SKM-1 treated with dmso at 0.1 percent for 144 hours (cell line): ENCODE measurements at regions not wholly inside any gene's neighbourhood (a gene's known extent, or its start where the extent isn't known, plus 50 kb on each side); places are given as distances from the start of the nearest gene placed in this dataset.

ENCODE experiments used
- DNase-seq: peaks from one replicate; lab custom pipeline; 2025; ENCODE audit not compliant: unreplicated experiment; lab: John Stamatoyannopoulos, UW

- no peak for DNase-seq
Observed at GRCh38 chr2:120968307-120969015, 232.8 kb downstream of the GLI2 start.

- DNase-seq, result no peak
Observed at GRCh38 chr2:120969613-120970355, 234.1 kb downstream of the GLI2 start.

- no peak for DNase-seq
Observed at GRCh38 chr2:120971866-120972265, 236.2 kb downstream of the GLI2 start.

GRCh38 chr2:120972286-120972685 is 236.6 kb downstream of the GLI2 start:
- DNase-seq, result no peak

GRCh38 chr2:120973196-120973595 is 237.5 kb downstream of the GLI2 start:
- no peak for DNase-seq

GRCh38 chr2:120974950-120975349 is 239.3 kb downstream of the GLI2 start:
- no peak for DNase-seq

- DNase-seq, result no peak
Observed at GRCh38 chr2:120976501-120977307, 241.0 kb downstream of the GLI2 start.

- DNase-seq, result no peak
Observed at GRCh38 chr2:120977582-120978358, 242.1 kb downstream of the GLI2 start.

GRCh38 chr2:120978359-120979050 is 242.8 kb downstream of the GLI2 start:
- DNase-seq, result no peak

GRCh38 chr2:120979398-120979797 is 243.7 kb downstream of the GLI2 start:
- no peak for DNase-seq

GRCh38 chr2:120979921-120980320 is 244.3 kb downstream of the GLI2 start:
- no peak for DNase-seq

GRCh38 chr2:120981443-120981842 is 245.8 kb downstream of the GLI2 start:
- DNase-seq, result no peak

- no peak for DNase-seq
Observed at GRCh38 chr2:120982598-120982997, 246.9 kb downstream of the GLI2 start.

GRCh38 chr2:120983344-120983743 is 247.7 kb downstream of the GLI2 start:
- no peak for DNase-seq

- DNase-seq, result no peak
Observed at GRCh38 chr2:120984046-120984445, 248.4 kb downstream of the GLI2 start.

- no peak for DNase-seq
Observed at GRCh38 chr2:120984452-120985173, 248.9 kb downstream of the GLI2 start.

GRCh38 chr2:120985174-120985996 is 249.7 kb downstream of the GLI2 start:
- DNase-seq, result no peak

- DNase-seq, result no peak
Observed at GRCh38 chr2:120985997-120986651, 250.5 kb downstream of the GLI2 start.
